LNCaP clone FGC (cell line): ENCODE measurements at regions not wholly inside any gene's neighbourhood (a gene's known extent, or its start where the extent isn't known, plus 50 kb on each side); places are given as distances from the start of the nearest gene placed in this dataset.

Source experiments
- DNase-seq: peaks from one replicate; pipeline ENCODE4 v3.0.0-alpha.2; 2011; ENCODE audit warnings: low read depth
- H3K4me3 ChIP-seq: 2 replicates; pipeline ENCODE4 v1.5.1; 2011; ENCODE audit warnings: mild to moderate bottlenecking, low read depth, low read length, control low read depth
- CTCF ChIP-seq: IDR thresholded peaks from 2 replicates; pipeline ENCODE4 v1.5.1; 2012; ENCODE audit warnings: mild to moderate bottlenecking; ENCODE audit not compliant: control insufficient read depth, insufficient read depth; ENCODE audit errors: extremely low read depth

GRCh38 chr18:44424645-44425035 is 256.0 kb upstream of the SETBP1 start:
- no peak overlapping the region for H3K4me3 ChIP-seq
- DNase-seq = no peak
- TF ChIP-seq CTCF = no peak

GRCh38 chr18:44425161-44425560 is 255.5 kb upstream of the SETBP1 start:
- no peak for TF ChIP-seq CTCF
- DNase-seq = no peak
- H3K4me3 ChIP-seq = no peak overlapping the region

- TF ChIP-seq CTCF = no peak
- H3K4me3 ChIP-seq = no peak overlapping the region
- no peak for DNase-seq
These were observed 243.1 kb upstream of the SETBP1 start for GRCh38 chr18:44437603-44438002.

- TF ChIP-seq CTCF = no peak
- DNase-seq = no peak
- H3K4me3 ChIP-seq = no peak overlapping the region
These were observed 230.5 kb upstream of the SETBP1 start for GRCh38 chr18:44450226-44450625.

GRCh38 chr18:44452346-44452745 is 228.3 kb upstream of the SETBP1 start:
- H3K4me3 ChIP-seq = no peak overlapping the region
- DNase-seq = no peak
- TF ChIP-seq CTCF = no peak

- DNase-seq = no peak
- no peak for TF ChIP-seq CTCF
- H3K4me3 ChIP-seq = no peak overlapping the region
These were observed 227.2 kb upstream of the SETBP1 start for GRCh38 chr18:44453505-44453904.

GRCh38 chr18:44458777-44459176 is 221.9 kb upstream of the SETBP1 start:
- DNase-seq = no peak
- TF ChIP-seq CTCF = no peak
- no peak overlapping the region for H3K4me3 ChIP-seq
